GM12891 (cell line): ENCODE measurements at regions not wholly inside any gene's neighbourhood (a gene's known extent, or its start where the extent isn't known, plus 50 kb on each side); places are given as distances from the start of the nearest gene placed in this dataset.

Experiments used
- PAX5 ChIP-seq: IDR thresholded peaks from 2 replicates; pipeline ENCODE4 v1.6.1; 2011; ENCODE audit warnings: low read length, moderate library complexity, mild to moderate bottlenecking; ENCODE audit not compliant: insufficient read depth, severe bottlenecking
- POLR2A ChIP-seq: IDR thresholded peaks from 2 replicates; pipeline ENCODE4 v1.6.1; 2011; ENCODE audit warnings: low read depth, low read length, control low read depth
- POLR2AphosphoS5 ChIP-seq: IDR thresholded peaks from 2 replicates; pipeline ENCODE4 v1.6.1; 2011; ENCODE audit warnings: low read depth, low read length, control low read depth
- POU2F2 ChIP-seq: IDR thresholded peaks from 2 replicates; pipeline ENCODE4 v1.6.1; 2011; ENCODE audit warnings: low read depth, mild to moderate bottlenecking, control low read depth, low read length, moderate library complexity
- SPI1 ChIP-seq: IDR thresholded peaks from 2 replicates; pipeline ENCODE4 v1.6.1; 2011; ENCODE audit warnings: low read depth, low read length, control low read depth
- TAF1 ChIP-seq: IDR thresholded peaks from 2 replicates; pipeline ENCODE4 v1.6.1; 2011; ENCODE audit warnings: low read depth, low read length, control low read depth

DNA sequence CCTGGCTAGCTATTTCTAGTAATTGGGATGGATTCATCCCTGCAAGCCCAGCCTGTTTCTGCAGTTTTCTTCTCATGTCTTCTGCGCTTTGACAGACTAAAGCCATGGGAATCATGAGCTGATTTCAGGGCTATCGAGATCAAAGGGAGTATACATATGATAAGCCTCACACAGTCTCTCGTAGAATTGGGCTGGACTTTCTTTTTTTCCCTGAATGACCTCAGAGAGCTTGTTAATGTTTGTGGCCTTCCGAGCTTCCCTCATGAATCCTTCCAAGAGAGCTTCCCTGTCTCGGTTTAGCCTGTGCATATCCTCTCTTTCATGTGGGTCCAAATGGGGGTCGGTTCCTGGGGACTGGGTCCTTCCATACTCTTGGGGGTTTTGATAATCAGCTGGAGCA lies 130.3 kb downstream of the ADRA2C start:
- TF ChIP-seq POLR2AphosphoS5 (no peak), POLR2A (no peak), TAF1 (no peak), PAX5 (no peak), SPI1 (no peak), POU2F2 (no peak)
